Activated CD8-positive, alpha-beta memory T cell treated with anti-CD3 and anti-CD28 coated beads, Interleukin-2, amount 50 U/mL, for 24 hours (primary cell): ENCODE measurements at regions not wholly inside any gene's neighbourhood (a gene's known extent, or its start where the extent isn't known, plus 50 kb on each side); places are given as distances from the start of the nearest gene placed in this dataset.

Experiments used
- DNase-seq: peaks from one replicate; pipeline ENCODE4 v3.0.0-alpha.2; 2020; ENCODE audit errors: extremely low read depth

- DNase-seq, result no peak
Measured at GRCh38 chr6:163996491-163996890, 582.0 kb downstream of the QKI start.

GRCh38 chr6:163994566-163994965 is 580.0 kb downstream of the QKI start:
- no peak for DNase-seq

- DNase-seq, result no peak
Measured at GRCh38 chr6:163992701-163993100, 578.2 kb downstream of the QKI start.

- DNase-seq, result no peak
Measured at GRCh38 chr6:163992056-163992455, 577.5 kb downstream of the QKI start.

GRCh38 chr6:163991321-163991720 is 576.8 kb downstream of the QKI start:
- DNase-seq, result no peak

GRCh38 chr6:163986313-163986712 is 571.8 kb downstream of the QKI start:
- no peak for DNase-seq

- no peak for DNase-seq
Measured at GRCh38 chr6:163985710-163986109, 571.2 kb downstream of the QKI start.

GRCh38 chr6:163985040-163985439 is 570.5 kb downstream of the QKI start:
- DNase-seq, result no peak

- DNase-seq, result no peak
Measured at GRCh38 chr6:163984124-163984936, 569.8 kb downstream of the QKI start.

- DNase-seq, result no peak
Measured at GRCh38 chr6:163983679-163984078, 569.2 kb downstream of the QKI start.

- no peak for DNase-seq
Measured at GRCh38 chr6:163974322-163974721, 559.8 kb downstream of the QKI start.

GRCh38 chr6:163971841-163972838 is 557.6 kb downstream of the QKI start:
- DNase-seq, result no peak

- no peak for DNase-seq
Measured at GRCh38 chr6:163970846-163971564, 556.5 kb downstream of the QKI start.

- DNase-seq, result no peak
Measured at GRCh38 chr6:163965426-163966348, 551.2 kb downstream of the QKI start.

GRCh38 chr6:163964789-163965188 is 550.3 kb downstream of the QKI start:
- no peak for DNase-seq

GRCh38 chr6:163963205-163964120 is 548.9 kb downstream of the QKI start:
- DNase-seq, result no peak

GRCh38 chr6:163962627-163963117 is 548.2 kb downstream of the QKI start:
- no peak for DNase-seq

GRCh38 chr6:163960128-163960527 is 545.6 kb downstream of the QKI start:
- no peak for DNase-seq

- no peak for DNase-seq
Measured at GRCh38 chr6:163958646-163959045, 544.1 kb downstream of the QKI start.
